MM.1S (cell line): ENCODE measurements at regions not wholly inside any gene's neighbourhood (a gene's known extent, or its start where the extent isn't known, plus 50 kb on each side); places are given as distances from the start of the nearest gene placed in this dataset.

ENCODE experiments used
- CTCF ChIP-seq: fragments of 300-600 bp; sonication (generic); IDR thresholded peaks from 2 replicates; pipeline ENCODE4 v1.5.1; 2016; ENCODE audit warnings: antibody characterized with exemption, low read length, mixed read lengths
- EZH2phosphoT487 ChIP-seq: fragments of 300-600 bp; sonication (generic); IDR thresholded peaks from 2 replicates; pipeline ENCODE4 v1.6.1; 2018; ENCODE audit warnings: antibody characterized with exemption, low read length

DNA sequence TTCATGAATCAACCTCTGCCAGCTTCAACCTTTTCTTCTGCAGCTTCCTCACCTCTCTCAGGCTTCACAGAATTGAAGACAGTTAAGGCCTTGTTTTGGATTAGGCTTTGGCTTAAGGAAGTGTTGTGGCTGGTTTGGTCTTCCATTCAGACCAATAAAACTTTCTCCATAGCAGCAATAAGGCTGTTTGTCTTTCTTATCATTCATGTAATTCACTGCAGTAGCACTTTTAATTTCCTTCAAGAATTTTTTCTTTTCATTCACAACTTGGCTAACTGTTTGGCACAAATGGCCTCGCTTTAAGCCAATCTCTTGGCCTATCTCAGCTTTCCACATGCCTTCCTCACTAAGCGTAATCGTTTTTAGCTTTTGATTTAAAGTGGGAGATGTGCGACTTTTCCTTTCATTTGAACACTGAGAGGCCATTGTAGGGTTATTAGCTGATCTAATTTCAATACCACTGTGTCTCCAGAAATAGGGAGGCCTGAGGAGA, 229.5 kb downstream of the IPO8 start:
- no peak for TF ChIP-seq CTCF
- TF ChIP-seq EZH2phosphoT487 = no peak
